ENCODE measurements at regions not wholly inside any gene's neighbourhood (a gene's known extent, or its start where the extent isn't known, plus 50 kb on each side); places are given as distances from the start of the nearest gene placed in this dataset.

DNA sequence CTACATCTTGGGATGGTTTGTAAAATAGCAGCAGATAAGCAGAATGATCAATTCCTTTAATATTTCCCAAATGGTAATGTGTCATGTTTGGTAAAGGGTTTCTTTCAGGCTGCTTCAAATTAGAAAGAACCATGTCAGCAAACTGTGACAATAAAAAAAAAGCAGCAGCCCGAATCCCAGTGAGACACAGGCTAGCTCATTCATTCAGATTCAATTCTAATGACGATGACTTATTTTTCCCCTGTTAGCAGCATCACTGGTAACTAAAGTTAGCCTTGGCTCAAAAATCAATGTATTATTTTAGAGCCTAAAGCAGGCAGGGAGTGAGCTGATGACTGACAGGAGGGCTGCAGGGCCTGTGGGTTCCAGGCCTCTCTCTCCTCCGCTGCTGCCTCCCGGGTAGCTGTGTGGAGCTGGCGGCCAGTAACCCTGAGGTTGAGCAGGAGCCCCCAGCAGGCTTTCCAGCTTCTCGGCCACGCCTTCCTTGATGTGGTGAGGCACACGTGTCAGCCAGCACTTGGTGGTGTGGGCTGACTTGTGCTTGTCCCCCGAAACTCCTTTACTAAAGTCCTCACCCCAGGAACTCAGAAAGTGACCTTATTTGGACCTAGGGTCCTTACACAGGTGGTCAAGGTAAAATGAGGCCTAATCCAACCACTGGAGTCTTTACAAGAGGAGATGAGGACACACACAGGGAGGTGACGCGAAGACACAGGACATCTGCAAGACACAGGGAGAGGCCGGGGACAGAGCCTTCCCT is 120.5 kb upstream of the HS6ST1 start:
- peak; percentile 22 for DNase-seq

DNA sequence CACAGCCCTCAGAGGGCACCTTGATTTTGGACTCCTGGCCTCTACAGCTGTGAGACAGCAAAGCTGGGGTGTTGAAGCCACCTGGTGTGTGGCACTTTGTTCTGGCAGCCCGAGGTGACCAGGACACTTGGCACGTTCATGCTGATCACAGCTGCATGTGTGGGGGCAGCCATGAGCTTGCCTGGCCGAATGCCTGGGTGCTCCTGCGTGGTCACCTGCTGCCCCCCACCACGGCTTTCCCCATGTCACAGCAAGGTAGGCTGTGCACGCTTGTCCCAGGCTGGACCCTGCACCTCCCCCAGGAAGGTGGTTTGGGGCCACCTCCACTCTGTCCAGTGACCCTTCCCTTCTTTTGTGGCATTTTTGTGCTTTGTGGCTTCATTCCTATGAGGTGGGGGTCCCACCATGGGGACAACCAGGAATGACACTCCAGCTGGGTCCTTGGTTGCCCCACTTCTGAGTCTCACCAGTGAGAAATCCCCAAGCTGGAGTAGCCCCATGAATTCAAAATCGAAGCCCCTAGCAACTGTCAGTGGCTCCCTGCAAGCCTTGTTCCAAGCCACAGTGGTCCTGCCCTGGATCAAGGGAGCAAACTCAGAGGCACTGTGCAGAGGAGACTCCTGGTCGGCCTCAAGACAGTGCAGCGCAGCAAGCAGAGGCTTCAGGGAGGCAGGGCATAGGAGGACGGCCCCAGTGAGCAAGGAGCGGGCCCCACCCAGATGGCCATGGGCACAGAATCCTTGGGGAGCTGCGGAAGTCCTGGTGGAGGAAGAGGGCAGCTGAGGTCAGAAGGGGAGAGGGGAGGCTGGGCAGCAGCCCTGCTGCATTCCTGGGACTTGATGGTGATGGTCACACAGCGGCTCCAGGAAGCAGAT is 121.4 kb upstream of the HS6ST1 start:
- no peak for DNase-seq

DNA sequence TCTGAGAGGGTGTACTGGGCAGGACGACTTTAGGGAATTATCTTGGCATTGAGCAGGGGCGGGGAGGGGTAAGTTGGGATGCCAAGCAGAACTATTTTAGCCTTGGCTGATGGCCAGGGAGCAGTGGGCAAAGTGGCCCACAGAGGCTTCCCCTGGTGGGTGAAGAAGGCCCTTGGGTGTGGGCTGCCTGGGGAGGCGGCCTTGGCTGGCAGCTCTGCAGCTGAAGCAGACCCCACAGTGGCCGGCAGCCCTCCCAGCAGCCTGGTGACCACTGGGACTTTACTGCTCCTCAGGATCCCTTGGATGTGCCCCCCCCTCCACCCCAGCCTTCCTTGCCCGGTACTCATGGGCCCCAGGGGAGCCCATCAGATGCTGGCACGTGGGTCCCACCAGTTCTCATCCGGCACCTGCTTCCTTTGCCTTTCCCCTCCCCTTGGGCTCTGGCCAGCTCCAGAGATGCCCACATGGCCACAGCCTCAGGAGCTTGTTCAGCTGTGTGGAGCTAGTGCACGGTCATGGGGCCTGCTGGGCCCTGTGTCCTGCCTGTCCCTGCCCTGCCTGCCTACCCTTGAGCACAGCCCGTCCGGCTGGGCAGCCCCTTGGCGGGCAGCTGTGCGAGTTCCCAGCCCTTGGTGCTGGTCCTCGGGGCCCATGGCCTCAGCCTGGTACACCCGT is 122.1 kb upstream of the HS6ST1 start:
- DNase-seq, result no peak

DNA sequence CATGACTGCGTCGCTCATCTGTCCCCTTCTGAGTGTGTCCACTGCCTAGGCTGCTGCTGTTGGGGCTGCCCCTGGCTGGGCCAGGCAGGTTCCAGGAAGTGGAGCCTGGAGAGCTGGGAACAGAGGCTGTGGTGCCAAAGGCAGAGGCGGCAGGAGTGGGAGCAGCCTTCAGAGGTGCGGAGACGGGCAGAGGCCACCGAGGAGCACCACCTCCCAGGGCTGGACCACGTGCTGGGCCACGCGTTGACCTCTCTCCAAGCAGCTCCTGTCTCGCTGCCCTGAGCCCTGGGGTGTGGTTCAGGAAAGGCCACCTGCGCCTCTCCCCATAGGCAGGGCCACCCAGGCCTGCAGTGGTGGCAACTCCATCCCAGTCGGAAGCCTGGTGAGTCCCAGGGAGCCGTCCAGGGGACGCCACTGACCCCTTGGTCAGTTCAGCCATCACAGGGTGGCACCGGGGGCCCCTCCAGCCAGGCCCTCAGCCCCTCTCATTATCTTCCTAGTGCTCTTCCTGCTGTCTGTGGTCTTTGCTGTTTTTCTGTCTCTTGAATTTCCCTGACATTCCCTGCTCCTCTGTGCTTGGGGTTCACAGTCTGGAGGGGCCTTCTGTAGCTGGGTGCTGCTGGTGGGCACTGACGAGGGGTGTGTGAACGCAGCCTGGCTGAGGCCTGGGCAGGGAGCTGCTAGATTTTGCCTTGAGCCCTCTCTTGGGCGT is 122.8 kb upstream of the HS6ST1 start:
- DNase-seq, result no peak

DNA sequence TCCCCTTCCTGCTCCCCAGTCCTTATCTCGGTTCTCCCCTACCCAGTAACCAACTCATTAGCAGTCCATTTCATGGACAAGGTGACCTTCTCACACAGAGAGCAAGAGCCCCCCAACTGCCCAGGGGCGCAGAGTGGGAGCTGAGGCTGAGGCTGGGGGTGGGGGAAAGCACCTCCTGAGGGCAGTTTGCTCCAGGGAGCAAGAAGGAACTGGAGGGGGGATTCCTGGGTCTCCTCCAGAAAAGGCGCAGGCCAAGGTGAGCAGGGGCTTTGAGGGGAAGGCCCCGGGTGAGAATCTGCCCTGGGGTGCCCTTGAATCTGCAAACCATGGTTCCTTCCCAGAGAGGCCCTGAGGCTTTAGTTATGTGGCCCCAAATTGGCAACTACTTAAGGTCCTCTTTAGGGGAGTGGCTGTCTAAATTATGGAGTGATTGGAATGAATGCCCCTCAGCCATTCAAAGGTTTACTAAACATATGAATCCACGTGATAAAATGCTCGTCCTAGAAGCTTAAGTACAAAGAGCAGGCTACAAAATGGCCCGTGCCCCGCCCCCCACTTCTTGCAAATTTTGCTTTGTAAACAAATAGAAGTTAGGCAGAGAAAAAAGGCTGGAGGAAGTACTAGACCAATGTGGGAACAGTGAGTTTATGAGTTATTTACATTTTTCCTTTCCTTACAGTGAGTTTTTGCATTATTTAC is 123.5 kb upstream of the HS6ST1 start:
- DNase-seq, result no peak

DNA sequence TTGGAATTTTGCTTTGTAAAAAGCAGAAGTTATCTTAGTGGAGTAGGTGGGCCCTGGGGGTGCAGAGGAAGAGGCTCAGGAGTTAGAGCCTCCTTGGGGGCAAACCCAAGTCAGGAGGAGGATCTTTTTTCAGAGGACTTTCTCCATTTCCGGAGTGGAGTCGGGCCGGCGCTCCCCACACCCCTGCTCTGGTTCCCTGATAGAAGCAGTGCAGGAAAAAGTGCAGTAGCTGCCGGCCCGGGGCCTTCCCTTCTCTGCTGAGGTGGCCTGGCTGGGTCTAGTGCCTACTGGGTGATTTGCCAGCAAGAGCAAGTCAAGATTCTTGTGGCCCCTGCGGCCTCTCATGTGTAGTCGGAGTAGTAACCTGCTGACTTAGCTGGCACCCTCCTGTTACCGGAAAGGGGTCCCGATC is 124.2 kb upstream of the HS6ST1 start:
- DNase-seq, result no peak

DNA sequence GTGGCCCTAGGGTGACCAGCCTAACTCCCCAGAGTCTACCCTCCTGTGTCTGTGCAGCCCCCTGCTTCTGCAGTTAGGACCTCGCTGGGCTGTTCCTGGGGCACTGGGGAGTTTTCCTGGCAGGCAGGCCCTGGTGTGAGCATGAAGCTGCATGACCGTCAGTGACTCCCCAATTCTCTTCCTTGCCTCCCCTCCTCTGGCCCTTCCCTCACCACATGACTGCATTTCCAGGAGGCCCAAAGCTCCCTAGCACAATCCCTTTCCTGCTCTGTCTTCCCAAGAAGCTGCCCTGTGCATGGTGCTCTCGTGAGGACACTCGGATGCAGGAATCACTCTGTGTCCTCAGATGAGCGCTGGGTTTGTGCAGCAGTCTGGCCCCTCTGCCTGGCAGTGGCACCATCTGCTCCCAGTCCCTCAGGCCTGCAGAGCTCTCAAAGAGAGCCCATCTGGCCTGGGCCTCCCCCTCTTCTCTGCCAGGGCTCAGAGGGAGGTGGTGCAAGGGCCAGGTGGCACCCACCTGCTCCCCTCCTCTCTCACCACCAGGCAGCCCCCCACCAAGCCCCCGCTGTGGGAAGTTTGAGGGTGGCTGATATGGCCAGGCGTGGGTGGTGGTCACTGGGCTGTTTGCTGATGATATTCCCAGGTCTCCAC is 125.6 kb upstream of the HS6ST1 start:
- DNase-seq, result no peak

DNA sequence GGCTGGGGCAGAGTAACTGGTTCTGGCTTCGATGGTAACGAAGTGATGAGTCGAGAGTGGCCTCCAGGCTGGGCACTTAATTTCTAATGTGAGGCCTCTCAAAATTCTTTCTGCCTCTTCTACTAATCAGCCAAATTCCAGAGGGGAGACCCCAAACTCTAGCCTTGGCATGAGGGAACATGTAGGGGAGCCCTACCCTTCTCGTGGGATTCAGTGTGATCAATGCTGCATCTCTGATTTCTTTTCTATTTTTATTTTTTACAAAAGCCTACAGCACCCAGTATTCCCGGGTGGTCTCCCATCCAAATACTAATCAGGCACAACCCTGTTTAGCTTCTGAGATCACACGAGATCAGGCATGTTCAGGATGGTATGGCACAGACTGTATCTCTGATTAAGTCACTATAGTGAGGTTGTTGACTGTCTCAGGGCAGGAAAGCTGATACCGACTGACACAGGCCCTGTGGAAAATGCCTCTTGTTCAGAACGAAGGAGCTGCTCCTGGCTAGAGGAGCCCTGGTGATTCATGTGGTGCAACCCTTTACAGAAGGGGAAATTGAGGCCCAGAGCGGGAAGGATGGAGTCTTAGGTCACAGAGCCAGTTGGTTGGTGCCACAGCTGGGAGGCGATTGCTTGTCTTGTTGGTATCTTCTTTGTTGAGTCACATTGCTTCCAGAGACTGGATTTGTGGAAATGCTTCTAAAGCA is 126.3 kb upstream of the HS6ST1 start:
- no peak for DNase-seq

DNA sequence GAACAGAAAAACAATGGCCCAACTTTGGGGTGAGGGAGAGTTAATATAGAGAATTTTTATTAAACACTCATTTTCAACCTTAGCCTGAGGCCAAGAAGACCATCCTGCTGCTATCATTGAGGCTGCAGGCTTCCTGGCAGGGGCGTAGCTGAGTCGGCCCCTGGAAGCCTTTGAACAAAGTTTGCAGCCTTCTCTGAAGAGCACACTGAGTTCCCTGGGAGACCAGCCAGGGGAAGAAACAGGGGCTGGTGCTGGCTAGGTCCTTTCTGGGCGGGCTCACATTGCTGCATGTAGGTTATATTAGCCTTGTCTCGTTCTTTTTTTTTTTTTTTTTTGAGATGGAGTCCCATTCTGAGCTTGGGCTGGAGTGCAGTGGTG is 126.8 kb upstream of the HS6ST1 start:
- DNase-seq, result no peak

DNA sequence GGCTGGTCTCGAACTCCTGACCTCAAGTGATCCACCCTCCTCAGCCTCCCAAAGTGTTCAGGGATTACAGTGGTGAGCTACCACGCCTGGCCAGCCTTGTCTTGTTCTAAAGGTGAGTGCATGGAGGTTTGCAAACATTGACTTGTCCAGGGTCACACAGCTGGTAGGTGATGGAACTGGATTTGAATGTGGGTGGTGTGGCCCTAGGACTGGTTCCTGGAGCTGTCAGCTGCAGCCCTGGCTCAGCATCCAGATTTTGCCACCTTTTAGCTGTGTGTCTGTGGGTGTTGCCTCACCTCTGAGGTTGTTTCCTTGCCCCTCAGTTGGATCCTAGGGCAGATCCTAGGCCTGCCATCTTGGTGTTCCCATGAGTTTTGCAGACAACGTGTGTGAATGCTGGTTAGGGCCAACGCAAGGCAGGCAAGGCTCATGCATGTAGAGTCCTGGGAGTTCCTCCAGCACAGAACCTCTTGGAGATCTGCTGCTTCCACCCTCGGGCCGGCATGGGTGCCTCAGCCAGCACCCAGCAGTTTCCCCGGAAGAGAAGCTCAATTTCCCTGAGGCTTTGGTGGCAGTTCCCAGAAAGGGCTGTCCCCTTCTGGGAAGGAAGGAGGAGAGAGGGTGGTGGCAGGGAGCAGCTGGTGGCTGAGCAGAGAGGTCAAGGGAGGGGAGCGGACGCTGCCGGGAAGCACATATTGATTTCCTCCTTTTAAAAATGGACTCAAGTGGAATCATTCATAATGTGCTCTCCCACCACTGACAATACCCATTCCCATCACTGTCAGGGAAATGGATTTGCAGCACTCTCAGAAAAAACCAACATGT is 127.6 kb upstream of the HS6ST1 start:
- DNase-seq, result no peak

DNA sequence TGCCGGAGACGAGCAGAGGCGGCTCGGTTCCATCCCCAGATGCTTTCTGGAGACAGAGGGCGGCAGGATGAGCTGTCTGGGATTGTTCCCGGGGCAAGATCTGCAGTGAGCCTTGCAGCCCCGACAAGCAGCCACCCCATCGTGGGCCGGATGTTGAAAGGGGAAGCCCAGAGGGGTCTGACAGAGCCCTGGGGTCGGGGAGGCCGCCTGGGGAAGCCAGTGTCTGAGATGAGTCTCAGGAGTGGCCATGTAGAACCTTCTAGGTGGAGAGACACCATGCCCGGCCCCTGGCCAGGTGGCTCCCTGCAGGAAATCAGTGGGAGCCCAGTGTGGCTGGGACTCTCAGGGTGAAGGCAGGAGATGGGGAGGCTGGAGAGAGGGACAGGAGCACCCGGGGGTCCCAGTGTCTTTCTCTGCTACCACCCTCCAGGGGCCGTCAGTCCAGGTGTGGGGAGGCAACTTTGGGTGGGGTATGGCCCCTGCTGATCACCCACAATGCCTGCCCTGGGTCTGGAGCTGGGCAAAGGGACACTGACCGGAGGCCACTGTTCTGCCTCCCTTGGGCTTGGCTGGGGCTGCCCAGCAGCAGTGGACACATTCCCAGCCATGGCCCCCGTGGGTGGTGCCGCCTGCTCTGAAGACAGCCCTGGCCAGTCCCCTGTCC is 128.3 kb upstream of the HS6ST1 start:
- DNase-seq, result no peak

DNA sequence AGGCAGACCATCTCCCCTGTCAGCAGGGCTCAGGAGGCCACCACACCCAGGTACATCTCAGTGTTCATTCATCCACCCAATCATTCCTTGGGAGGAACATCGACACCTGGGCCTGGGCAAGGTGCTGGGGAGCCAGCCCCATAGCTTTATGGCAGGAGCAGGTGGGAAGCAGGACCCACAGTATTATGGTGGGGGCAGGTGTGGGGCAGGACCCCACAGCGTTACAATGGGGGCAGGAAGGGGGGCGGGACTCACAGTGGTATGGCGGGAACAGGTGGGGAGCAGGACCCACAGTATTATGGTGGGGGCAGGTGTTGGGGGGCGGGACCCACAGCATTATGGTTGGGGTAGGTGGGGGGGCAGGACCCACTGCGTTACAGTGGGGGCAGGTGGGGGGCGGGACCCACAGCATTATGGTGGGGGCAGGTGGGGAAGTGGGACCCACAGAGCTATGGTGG is 128.9 kb upstream of the HS6ST1 start:
- DNase-seq, result no peak

DNA sequence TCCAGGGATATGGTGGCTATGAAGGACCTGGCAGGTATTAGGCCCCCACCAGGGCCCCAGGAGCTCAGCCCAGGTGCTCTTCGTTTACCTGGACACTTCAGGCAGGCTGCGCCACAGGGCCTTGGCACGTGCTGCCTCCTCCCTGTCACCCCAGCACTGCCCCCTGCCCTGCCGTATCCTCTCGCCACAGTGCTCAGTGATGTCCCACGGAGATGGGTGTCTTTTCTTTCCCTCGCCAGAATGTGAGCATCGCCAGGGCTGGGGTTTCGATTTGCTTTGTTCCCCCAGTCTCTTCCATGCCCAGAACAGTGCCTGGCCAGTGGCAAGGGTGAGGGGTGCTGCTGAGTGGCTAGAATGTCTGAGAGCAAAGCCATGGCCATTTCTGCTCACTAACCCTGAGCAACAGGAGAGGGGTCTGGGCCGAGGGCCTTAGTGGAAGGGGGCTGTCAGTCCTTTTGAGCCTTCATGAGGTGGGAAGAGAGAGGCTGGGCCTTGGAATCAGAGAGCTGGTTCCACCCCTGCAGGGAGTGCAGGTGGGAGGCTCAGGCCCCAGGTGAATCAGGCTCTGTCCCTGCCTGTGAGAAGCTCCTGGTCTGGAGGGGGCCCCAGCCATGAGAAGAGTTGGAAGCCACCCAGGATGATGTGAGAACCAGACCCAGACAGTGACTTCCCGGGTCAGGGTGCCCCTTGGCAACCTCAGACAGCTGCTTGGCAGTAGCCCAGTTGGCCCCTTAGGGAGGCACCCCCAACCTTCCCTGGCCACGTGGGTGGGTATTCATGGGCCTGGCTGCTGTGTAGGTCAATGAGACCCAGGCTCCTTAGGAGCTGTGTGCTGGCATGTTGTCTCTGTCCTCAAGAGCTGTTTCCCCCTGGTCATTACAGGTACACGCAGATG is 129.9 kb upstream of the HS6ST1 start:
- no peak for DNase-seq

DNA sequence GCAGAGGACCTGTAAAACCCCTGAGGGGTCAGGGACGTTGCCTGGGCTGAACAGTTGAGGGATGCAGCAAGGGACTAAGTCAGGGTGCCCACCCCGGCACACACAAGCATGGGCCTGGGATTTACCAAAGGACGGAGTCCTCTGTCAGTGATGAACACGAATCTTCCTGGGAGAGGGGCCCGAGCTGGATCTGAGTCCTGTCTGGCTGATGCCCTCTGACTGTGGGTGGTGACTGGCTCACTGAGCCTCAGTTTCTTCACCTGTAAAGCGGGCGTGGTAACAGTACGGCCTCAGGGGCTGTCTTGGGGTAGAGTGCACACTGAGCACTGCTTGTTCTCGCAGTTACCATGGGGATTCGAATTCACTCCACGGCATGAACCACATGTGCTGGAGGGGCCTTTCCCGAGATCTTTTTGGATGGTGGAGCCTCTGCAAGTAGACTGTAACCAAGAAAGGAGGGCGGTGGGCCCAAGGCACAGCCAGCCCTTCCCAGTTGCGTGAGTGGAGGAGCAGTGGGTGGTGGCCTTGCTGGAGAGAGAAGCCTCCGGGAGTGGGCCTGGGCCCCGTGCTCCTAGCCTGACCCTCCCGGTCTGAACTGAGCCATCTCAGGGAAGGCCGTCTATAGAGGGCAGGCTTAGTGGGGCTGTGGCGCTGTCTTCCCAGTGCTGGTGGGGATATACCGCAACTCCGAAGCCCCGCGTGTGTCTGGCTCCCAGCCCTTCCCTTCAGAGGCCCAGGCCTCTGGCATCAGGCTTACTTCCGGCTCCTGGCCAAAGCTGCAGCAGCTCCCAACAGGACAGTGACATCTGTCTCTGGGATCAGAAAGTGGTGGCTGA is 130.8 kb upstream of the HS6ST1 start:
- no peak for DNase-seq

DNA sequence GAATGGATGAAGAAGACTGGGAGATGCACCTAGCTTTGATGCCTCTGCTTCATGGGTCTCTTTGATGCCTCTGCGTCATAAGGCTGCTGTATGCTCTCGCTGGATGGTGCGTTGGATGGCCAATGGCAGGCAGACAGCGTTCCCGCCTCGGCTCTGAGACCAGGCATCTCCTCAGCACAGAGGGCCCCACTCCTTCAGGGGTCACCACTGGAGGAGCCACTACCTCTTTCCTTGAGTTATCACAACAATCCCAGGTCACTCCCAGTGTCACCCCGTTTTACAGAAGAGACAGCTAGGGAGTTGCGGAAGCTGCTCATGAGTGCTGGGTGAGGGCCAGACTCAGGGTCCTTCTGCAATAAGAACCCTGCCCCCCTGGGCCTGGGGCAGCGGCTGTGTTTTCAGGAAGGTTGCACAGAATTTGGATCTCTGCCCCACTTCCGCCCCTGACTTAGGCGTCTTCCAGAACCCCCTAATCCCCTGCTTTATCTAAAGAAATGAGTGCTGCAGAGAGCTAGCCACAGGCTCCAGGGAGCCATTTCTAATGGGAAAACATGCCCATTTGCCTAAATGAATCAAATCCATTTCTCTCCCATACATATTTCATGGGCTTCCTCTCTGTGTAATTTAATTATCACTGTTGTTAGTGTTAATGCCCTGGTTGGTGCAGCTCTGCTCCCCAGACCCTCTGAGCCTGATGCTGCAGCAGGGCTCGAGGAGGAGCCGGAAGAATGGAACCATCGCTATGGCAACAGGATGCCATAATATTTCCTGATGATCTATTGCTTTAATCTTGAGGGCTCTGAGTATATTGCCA is 131.8 kb upstream of the HS6ST1 start:
- DNase-seq, result no peak
